ENCODE measurements at regions not wholly inside any gene's neighbourhood (a gene's known extent, or its start where the extent isn't known, plus 50 kb on each side); places are given as distances from the start of the nearest gene placed in this dataset.

DNA sequence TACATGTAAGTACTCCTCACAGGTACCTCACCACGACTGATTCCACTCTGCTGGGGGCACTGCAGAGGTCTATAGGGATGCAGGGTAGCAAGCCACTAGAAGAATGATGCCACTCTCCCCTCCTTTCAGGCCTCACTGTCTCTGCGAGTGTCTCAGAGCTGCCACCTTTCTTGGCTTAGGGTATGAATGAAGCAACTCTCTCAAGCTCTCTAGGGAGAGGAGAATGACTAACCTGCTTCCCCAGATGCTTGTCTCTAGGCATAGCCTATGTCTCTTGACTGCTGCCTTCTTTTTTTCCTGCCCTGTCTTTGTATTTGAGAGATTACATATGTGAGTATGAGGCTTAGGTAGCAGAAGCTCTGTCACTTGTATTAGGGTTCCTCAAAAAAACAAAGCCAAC is 566.5 kb upstream of the ATP2B1 start:
- TF ChIP-seq GATA3 (IDR thresholded peaks at IDR 0.05; ENCODE audit: low read depth, low read length) (no peak), GATA2 (IDR thresholded peaks at IDR 0.05; ENCODE audit: low read depth, low read length) (no peak)

Data from SH-SY5Y (cell line).